Fibroblast of skin of abdomen (primary cell): ENCODE measurements at regions not wholly inside any gene's neighbourhood (a gene's known extent, or its start where the extent isn't known, plus 50 kb on each side); places are given as distances from the start of the nearest gene placed in this dataset.
A peak's percentile ranks its signal among the peaks of the same experiment; 100 is the strongest.

Experiments
- DNase-seq: peaks from one replicate; pipeline ENCODE4 v3.0.0-alpha.2; 2013

DNA sequence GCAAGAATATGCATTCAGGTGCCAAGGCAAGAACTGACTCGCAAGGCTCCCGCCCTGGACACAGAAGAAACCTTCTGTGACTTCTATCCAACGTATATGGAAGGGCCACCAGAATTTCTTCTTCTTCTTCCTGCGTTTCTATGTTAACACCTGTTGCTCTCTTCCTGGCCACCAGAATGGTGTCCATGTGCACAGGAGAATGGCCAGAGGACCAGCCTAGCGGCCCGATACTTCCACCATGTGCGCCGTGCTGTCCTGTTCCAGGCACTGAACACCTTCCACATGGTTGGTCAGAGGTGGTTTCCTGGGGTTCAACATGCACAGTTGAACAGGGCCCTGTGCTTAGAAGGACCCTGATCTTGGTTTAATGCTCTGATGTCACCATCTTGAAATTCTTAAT, 455.8 kb downstream of the BCL11B start:
- no peak for DNase-seq

DNA sequence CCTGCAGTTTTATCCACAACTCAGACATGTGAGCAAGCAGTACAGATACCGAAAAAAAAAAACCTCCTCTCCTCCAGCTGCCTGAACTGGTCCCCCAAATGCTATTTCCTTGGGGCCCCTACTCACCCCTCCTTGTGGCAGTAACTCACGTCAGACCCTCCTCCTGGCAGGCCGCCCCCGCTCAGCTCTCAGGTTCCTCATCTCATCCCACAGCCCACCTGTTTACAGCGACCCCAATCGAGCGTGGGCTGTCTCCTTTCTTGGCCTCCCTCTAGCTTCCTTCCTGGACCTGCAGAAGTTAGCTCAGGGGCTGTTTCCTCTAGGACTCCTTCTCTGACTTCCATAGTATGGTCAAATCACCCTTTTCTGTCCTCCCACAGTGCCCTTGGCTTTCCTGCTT, 455.3 kb downstream of the BCL11B start:
- DNase-seq: no peak

DNA sequence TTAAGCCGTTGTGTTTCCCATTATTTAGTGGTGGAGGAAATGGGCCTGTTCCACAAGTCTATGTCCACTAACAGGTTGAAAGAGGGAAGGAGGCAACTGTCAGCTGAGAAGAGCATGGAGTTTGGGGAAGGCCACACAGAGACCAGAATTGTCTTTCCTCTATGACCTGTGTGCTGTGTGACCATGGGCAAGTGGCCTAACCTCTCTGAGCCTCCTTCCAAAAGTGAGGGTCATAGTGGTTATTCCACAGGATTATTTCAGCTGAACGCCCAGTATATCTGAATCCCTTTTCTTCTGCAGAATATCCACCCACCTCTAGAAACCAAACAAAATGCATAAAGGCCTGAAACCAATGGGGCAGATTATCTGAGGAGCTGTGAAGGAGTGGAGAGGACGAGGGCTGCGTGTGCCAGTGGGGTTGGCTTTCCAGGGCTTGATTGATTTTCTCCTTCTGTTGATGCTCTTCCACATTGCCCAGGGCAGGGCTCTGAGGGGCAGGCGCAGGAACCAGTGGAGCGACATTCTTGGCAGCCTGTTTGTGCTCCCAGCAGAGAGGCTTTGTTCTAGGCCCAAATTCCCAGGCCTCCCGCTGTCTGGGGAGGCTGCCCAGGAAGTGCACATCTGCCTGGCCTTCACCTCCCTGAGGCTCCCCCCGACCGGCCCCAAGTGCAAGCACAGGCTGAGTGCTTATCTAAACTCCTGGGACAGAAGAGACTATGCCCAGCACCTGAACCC, 452.7 kb downstream of the BCL11B start:
- no peak for DNase-seq

DNA sequence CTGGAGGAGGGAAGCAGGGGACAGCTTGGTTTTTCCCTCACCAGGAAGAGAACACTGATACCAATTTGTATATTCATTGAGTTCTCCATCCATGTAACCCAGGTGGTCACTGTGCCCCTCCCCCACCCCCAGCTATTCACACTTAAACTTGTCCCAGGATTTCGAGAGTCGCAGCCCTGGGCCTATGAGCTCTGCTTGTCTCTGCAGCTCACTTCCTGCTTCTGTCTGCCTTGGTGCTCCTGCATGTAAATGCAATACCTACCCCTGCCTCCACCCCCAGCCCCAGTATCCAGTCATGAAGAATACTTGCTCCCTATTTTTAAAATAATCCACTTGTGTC, 452.2 kb downstream of the BCL11B start:
- DNase-seq: no peak

DNA sequence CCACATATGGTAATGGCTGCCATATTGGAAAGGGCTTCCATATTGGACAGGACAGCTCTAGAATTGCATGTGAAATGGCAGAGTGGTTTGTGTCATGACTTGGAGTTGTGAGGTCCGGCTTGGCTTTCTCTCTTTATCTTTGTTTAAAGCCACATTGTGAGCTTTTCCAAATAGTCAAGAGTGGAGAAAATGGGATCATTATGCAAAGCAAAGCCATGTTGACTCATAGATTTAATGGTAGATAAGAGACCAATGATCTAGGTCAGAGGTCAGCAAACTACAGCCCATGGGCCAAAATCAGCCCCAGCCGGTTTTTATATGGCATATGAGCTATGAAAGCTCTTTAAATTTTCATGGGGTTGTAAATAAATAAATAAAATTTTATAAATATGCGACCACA, 449.1 kb downstream of the BCL11B start:
- DNase-seq: no peak

DNA sequence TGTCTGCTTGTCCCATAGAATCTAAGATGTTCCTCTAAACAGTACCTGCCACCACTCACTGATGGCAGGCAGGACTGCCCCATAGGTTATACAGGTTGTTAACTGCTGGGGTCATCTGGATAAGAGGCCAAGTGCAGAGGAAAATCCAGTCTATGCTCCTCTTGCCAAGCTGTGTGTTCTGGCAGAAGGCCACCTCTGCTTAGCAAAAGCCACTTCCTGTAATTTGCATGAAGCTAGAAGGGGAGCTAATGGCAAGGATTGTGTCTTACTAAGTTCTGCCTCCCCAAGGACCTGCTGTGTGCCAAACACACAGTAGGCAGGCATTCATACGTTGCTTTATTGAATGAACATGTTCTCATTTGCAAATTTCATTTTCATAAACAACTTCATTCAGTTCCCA, 445.4 kb downstream of the BCL11B start:
- DNase-seq: peak; percentile 5

DNA sequence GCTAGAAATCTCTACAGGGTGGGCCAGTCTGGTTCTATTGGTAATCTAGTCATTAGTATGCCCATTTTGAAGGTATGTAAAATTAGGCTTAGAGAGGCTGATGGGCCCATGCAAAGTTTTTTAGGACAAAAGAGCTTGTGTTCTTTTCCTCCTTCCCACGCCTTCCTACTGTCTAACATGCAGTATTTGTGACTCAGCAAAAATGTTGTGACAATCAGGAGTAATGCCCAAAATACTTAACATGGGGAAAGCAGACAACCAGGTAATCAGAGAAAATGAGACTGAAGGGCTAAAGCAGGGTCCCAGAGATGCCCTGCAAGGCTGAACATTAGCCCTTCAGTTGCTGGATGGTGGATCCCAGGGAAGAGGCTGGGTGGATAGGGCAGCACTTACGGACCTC, 437.9 kb downstream of the BCL11B start:
- DNase-seq: no peak

DNA sequence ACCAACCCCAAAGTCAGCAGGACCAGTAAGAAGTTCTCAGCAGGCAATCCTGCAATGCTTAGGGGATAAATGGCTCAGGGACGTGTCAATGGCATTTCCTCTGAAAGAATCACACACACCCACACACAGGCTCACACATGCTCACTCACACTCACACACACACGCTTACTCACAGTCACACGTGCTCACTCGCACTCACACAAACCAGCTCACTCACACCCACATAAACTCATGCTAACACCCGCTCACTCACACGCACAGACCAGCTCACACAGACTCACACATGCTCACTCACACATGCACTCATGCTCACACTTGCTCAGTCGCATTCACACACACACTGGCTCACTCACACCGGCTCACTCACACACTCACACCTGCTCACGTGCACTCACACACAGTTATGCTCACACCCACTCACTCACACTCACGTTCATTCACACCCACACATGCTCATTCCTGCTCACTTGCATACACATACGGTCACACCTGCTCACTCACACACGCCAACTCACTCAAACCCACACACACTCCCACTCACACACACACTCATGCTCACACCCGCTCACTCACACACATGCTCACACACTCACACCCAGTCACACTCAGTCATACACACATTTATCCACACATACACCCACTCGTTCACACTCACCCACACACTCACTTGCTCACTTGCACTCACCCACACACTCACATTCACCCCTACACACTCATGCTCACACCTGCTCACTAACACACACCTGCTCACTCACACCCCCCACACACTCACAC, 436.8 kb downstream of the BCL11B start:
- no peak for DNase-seq

DNA sequence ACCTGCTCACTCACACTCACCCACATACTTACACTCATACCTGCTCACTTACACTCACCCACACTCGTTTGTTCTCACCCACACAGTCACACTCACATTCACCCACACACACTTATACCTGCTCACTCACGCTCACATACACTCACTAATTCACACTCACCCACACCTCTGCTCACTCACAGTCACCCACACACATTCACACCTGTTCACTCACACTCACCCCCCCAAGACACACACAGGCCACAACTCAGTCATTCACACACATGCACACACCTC, 436.2 kb downstream of the BCL11B start:
- no peak for DNase-seq

DNA sequence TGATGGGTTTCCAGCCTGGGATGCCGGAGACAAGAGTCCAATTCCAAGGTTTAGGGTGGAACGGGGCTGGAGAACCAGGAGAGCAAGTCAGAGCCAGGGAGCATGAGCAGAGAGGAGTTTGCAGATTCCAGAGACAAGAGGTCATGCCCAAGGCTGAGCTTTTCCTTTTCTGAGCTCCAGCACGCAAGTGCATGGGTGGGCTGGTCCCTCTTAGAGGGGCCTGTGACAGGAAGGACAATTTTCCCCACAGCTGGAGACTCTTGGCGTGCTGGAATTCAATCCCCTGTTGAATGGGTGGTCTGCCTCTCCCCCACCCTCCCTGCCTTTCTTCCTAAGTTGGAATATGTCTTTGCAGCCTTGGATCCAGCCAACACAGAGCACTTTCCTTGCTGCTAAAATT, 431.9 kb downstream of the BCL11B start:
- DNase-seq: no peak

DNA sequence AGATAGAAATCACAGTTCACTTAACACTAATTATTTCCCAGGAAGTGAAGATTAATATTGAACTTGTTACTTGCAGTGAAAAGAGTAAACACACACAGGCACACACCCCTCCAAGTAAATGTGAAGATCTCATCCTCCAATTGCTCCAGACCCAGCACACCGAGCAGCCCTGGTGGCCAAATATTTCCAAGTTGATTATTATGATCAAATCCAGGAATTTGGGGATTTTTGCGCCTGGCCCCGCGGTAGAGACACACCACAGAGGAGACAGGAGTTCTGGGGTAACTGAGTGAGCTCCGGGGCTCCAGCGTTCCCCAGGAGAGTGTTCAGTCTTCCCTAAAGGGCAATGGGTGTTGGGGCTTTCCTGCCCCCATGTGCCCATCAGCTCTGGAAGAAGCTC, 431.5 kb downstream of the BCL11B start:
- DNase-seq: no peak

DNA sequence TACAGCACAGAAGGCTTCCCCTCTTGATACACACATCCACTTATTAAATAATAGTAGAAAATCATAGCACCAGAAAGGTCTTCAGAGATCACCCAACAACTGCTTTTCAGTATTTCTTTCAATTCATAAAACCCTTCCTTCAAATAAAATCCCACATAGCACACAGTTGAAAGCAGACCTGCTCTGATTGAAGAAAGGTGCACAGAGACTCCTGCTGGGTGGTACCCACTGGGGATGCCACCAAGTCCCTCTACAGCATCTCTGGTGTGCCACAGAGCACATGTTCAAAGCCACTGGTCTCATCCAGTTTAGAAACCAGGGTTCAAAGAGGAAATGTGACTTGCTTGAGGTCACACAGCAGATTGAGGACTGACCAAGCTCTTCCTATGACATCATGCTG, 427.5 kb downstream of the BCL11B start:
- no peak for DNase-seq

DNA sequence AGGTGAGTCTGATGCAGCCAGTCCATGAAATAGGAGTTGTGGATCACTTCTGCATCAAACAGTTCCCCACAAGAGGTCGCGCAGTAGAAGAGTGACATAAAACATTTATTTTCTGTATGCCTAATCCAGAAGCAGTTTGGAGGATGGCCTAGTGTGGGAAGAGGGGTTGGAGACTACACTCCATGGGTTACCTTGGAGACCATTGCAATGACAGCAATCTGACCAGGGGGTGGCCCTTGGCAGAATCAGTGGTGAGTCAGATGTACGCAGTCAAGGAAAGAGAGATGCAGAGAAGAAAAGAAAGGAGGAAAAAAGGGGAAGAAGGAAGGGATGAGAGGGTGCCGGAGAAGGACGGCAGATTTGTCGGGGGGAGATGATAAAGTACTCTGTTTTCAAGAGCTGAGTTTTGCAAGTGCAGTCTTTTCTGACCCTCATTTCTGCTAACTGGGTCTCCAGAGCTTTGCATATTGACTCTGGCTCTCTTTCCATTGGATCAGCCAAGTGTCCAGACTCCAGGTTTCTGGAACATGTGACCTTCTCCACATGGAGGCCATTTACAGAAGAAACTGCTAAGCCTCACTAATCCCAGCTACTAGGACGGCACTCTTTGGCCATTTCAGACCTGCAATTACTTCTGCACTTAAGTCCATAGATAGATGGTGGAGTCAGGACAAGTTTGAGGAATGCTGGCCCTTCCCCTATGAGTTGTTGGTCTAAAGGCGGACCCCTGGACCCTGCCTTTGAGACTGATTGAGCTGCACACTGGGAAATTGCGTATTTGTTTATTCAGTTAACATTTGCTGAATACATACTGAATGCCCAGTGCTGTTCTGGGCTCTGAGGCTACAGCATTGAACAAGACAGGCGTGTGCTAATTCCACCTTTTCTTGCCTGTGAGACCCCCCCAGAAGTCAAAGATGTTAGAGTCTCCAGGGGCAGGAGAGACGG, 424.2 kb downstream of the BCL11B start:
- DNase-seq: no peak

DNA sequence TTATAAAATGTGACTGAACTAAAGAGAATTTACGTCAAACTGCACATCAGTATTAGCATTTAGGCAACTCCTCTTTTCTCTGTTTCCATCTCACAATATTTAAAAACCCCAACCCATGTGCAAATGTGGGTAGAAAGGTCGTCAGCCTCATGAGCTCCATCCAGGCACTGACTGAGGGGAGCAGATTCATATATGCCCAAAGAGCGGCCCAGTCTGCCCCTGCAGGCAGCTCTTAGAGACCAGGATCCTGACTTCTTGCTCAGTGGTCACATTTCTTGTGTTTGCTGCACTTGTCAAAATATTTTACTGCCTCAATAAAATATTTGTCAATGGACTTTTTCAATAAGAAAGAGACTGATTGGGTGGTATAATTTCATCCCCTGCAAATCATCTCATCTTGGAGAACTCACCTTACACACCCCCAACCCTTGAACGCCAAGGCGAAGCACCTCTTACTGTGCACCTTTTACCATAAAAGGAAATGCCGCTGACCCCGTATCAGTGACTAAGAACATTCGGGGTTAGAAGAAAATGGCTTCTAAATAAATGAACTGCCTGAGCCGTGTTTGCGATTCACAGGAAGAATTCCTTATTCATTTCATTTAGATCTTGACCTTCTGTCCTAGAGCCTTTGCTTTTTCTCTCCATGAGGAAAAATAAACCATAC, 418.8 kb downstream of the BCL11B start:
- no peak for DNase-seq

DNA sequence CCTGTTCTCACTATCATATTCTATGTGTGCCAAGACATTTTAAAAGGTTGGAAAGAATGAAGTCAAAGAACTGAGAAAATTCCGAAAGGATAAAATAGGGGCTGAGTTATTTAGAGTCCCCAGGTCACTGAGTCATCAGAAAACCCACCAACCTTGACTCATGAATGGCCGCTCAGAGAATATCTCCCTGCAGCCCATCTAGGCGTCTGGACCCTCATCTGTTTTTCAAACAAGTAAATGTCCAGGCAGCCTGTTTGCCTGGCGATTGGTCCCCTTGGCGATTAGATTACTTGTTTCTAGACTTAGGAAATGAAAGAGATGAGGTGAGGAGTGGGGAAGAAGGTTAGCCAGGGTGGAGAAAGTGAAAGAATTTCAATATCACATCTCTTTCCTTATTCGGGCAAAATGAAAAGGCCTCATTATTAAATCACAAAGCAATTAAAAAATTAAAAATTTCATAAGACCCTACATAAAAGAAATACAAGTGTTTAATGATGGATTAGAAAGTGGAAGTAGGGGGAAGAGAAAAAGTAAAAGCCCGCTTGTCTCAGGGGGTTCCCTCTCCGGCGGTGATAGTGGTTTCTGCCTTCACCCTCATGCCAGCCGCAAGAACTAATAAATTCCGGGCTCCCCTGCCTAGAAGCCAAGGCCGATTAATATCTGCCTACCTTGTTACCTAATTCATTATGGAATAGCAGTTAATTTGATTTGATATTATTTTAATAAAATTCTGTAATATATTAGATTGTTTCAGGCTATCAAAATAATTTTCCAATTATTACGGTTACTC, 415.9 kb downstream of the BCL11B start:
- no peak for DNase-seq

DNA sequence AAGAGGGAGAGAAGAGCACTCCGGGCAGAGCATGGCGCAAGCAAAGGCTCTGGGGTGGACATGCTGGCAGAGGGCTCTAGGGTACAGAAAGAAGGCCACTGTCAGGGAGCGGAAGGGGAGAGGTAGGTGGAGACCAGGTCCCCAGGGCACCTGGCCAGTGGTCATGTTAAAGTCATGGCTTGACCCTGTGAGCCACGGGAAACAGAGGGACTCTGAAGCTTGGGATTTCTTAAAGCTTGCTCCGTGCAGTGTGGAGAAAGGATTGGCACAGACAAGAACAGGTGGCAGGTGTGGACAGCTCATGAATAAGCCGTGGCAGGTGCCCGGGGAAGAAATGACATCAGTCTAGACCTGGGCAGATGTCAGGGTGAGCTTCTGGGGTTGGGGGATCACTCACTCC, 413.8 kb downstream of the BCL11B start:
- DNase-seq: no peak

DNA sequence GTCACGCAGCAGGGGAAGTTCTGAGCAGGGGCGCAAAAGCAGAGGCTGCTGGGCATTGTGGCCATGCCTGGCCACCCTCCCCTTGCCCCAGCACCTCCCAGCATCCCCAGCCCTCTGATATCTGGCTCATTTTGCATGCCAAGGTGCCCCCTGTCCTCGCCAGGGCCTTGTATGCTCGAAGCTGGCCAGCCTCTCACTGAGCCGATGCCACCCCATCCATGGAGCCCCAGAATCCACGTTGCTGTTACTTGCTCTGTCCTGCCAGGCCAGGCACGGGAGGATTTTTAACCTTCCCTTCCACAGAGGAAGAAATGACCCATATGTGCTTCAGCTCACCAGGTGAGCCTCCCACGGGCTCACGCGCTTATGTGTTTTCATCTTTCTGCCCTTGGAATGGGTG, 413.4 kb downstream of the BCL11B start:
- no peak for DNase-seq

DNA sequence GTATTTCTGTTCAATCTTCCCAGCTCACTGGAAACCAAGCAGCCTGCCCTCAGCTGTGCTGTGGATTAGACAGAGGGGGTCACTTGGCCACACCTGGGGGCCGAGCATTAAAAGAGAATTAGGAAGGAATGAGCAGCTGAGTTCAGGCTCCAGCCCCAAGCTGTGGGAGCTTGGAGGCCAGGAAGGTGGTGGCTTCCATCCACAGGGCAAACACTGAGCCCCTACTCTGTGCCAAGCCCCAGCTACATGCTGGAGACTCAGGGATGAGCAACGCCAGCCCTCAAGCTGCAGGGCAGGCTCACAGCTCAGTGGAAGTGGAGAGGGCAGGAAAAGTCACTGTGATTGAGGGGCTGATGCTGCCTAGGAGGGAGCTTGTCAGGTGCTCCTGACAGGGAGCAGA, 412.7 kb downstream of the BCL11B start:
- DNase-seq: no peak

DNA sequence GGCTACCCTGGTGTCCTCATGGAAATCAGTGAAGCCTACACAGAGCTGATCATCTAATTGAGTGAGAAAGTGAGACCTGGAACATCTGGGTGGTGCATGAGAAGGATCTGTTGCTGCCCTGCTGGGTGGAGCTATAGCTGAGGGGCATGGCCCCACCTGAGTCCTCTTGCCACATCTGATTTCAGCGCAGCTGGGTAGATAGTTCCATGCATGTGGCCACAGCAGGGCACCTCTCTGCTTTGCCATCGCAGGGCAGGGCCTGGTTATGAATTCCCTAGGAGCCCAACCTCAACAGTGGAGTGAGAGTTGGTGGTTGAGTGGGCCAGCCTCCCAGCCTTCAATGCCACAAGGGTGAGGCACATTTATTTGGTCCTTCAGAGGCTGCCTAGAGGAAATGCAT, 407.8 kb downstream of the BCL11B start:
- no peak for DNase-seq

DNA sequence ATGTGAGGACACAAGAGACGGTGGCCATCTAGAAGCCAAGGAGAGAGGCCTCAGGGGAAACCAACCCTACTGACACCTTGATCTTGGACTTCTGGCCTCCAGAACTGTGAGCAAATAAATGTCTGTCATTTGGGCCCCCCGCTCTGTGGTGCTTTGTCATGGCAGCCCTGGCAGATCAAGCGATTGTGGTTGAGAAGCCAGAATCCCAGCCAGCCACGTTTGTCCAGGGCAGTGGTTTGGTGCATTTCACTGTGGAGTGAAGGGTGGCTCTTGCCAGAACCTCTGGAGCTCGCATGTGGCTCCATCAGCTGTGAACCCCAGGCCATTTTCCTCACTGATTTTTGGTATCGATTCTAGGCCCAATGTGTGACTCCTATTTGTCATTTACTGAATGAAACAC, 404.9 kb downstream of the BCL11B start:
- no peak for DNase-seq

DNA sequence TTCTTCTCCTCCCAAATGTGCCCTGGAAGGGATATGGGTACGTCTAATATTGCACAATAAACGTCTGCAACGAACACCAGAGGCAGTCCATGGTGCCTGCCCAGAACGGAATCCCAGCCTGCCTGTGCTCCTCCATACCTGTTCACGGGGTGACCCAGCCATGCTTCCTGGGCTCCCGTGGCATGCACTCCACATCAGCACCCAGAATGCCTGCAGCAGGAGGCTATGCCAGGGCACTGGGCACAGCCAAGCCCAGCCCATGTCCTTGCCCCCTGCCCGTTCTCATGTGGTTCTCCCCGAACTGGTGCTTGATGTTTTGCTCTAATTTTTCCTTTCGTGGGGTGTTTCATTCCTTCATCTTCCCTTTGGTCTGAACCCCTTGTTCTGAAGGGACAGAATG, 404.3 kb downstream of the BCL11B start:
- DNase-seq: no peak

DNA sequence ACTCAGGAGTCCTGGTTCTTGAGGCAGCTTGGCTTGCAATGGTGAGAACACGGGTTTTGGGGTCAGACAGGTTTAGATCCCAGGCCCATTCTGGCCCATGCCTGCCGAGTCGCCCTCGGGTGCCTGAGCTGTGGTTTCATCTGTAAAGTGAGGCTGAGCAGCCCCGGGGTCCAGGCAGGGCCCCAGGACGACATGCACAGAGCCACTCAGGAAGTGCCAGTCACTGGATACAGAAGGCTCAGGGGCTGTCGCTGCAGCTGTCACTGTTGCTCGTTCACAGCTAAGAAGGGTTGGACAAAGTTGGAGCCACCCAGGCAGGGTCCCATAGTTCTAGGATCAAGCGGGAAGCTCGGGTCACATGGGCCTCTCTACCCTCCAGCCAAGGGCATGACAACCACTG, 403.1 kb downstream of the BCL11B start:
- no peak for DNase-seq
